Vagina (tissue), 2 donors: ENCODE measurements at regions not wholly inside any gene's neighbourhood (a gene's known extent, or its start where the extent isn't known, plus 50 kb on each side); places are given as distances from the start of the nearest gene placed in this dataset.

Experiments used
- CTCF ChIP-seq, 3 experiments: fragments of 450-650 bp in 2 of 3; fragments of 200-600 bp in 1 of 3; sonication (generic) in 1 of 3; IDR thresholded peaks; one replicate each; pipeline ENCODE4 v1.5.1; 2017 to 2019; ENCODE audit warnings: antibody characterized with exemption in 3 of 3, mild to moderate bottlenecking in 2 of 3, moderate library complexity in 2 of 3
- POLR2A ChIP-seq, 2 donors: fragments of 450-650 bp; IDR thresholded peaks; one replicate each; pipeline ENCODE4 v1.6.1; 2017; ENCODE audit warnings: antibody characterized with exemption in 2 of 2, mild to moderate bottlenecking in 2 of 2, moderate library complexity in 2 of 2

DNA sequence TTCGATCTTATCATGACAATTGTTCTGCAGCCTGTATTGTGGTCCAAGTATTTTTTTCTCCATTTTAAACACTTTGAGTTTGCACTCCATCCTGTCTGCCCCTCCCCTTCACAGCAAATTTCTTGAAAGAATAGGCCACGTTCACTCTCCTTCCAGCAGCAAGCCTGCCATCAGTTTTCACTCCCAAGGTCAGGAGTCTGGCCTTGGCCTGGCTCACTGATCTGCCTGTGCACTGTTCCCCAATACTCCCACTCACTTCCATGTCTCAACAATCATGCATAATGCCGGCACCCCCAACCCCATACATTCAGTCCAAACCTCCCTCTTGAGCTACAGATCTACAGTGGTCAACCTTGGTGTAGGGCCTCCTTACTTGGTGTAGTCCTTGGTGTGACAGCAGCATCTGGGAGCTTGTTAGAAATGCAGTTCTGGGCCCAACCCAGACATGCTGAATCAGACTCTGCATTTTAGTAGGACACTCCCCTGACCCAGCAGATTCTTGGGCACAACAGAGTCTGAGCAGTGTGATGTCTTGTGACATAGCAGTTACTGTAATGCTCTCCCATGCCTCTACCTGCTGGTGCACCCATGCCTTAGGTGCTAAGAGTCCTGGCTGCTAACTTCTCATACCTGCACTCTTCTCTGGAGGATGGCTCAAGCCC is 58.3 kb upstream of the XCR1 start:
- TF ChIP-seq CTCF (IDR thresholded peaks at IDR 0.05): no peak
- TF ChIP-seq POLR2A (IDR thresholded peaks at IDR 0.05): no peak
